ENCODE measurements at regions not wholly inside any gene's neighbourhood (a gene's known extent, or its start where the extent isn't known, plus 50 kb on each side); places are given as distances from the start of the nearest gene placed in this dataset.

DNA sequence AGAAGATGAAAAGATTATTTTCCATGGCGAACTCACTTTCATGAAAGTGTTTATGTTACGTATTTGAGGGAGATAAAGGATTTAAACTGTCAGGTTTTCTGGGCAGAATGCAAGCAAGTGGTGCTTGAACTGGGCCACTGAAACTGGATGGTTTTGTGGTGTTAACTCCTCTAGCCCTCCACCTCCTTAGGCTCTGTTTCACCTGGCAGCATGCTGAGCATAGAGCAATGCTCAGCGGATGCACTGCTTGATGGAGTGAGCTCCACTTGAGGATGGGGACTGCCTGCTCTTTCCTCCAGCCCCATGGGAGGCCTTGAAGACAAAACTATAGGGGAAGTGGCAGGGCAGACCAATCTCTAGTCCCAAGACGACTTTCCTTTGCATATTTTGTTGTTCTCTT is 345.8 kb downstream of the TDRD15 start:
- no peak for DNase-seq (ENCODE audit: low read depth)
- TF ChIP-seq, protein P1, sequence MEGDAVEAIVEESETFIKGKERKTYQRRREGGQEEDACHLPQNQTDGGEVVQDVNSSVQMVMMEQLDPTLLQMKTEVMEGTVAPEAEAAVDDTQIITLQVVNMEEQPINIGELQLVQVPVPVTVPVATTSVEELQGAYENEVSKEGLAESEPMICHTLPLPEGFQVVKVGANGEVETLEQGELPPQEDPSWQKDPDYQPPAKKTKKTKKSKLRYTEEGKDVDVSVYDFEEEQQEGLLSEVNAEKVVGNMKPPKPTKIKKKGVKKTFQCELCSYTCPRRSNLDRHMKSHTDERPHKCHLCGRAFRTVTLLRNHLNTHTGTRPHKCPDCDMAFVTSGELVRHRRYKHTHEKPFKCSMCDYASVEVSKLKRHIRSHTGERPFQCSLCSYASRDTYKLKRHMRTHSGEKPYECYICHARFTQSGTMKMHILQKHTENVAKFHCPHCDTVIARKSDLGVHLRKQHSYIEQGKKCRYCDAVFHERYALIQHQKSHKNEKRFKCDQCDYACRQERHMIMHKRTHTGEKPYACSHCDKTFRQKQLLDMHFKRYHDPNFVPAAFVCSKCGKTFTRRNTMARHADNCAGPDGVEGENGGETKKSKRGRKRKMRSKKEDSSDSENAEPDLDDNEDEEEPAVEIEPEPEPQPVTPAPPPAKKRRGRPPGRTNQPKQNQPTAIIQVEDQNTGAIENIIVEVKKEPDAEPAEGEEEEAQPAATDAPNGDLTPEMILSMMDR (conservative IDR thresholded peaks at IDR 0.05; ENCODE audit: low read length): no peak
- H3K4me3 ChIP-seq (ENCODE audit: low read length): no peak overlapping the region

DNA sequence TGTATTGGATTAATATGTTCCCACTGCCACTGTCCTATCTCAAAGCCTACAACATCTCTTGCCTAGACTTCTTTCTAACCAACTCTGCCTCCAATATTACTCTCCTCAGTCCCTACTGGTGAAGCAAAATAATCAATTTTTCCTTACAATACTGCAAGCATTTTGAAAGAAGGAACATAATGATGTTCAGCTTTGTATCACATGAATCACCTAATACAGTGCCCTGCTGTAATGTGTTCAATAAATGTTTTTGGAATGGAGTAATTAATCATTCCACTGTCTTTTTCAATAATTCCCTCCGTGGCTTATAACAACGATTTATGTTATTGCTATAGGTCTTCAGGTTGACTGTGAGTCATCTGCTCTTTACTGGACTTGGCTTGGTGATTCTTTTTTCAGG is 356.4 kb downstream of the TDRD15 start:
- DNase-seq (ENCODE audit: low read depth): no peak
- TF ChIP-seq, protein P1 (conservative IDR thresholded peaks at IDR 0.05; ENCODE audit: low read length): no peak
- no peak overlapping the region for H3K4me3 ChIP-seq (ENCODE audit: low read length)

DNA sequence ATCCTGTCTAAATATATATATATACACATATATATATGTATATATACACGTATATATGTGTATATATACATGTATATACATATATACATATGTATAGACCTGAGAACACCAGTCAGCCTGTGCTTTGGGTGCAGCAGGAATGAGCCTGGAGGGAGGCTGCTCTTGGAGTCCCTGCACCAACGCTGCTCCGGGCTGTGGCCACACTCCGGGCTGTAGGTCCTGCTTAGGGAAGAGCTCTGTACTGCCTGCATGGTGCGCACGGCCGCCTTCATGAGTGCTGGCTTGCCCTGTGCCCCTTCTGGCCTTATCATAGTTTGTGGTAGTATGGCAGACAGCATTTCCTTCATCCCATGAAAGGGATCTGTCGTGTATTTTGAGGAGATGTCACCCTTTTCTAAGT is 360.9 kb downstream of the TDRD15 start:
- TF ChIP-seq, protein P1 (conservative IDR thresholded peaks at IDR 0.05; ENCODE audit: low read length): no peak
- DNase-seq (ENCODE audit: low read depth): no peak
- H3K4me3 ChIP-seq (ENCODE audit: low read length): no peak overlapping the region

DNA sequence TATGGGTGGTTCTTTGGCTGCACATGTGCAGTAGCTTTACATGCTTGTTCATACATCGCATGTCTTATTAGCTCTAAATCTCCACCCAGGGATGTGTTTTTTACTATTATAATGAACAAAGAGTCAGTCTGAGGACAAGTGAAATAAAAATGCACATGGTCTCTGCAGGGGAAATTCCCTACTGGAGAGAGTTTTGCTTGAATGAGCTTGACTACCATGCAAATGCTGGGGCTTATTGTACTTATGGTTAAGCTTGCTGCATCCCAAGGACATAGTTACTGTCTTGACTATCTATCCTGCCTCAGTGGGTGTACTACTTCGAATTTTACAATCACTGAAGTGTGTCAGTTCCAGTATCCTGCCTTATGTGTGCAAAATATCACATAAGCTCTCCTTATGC is 362.7 kb downstream of the TDRD15 start:
- H3K4me3 ChIP-seq (ENCODE audit: low read length): no peak overlapping the region
- TF ChIP-seq, protein P1 (conservative IDR thresholded peaks at IDR 0.05; ENCODE audit: low read length): no peak
- DNase-seq (ENCODE audit: low read depth): no peak

DNA sequence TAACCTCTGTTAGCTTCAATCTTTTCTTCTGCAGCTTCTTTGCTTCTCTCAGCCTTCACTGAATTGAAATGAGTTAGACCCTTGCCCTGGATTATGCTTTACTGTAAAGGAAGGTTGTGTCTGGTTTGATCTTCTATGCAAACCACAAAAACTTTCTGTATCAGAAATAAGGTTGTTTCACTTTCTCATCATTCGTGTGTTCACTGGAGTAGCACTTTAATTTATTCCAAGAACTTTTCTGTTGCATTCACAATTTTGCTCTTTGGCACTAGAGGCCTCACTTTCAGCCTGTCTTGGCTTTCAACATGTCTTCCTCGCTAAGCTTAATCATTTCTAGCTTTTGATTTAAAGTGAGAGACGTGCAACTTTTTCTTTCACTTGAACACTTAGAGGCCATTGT is 365.3 kb downstream of the TDRD15 start:
- DNase-seq (ENCODE audit: low read depth): no peak
- TF ChIP-seq, protein P1 (conservative IDR thresholded peaks at IDR 0.05; ENCODE audit: low read length): no peak

DNA sequence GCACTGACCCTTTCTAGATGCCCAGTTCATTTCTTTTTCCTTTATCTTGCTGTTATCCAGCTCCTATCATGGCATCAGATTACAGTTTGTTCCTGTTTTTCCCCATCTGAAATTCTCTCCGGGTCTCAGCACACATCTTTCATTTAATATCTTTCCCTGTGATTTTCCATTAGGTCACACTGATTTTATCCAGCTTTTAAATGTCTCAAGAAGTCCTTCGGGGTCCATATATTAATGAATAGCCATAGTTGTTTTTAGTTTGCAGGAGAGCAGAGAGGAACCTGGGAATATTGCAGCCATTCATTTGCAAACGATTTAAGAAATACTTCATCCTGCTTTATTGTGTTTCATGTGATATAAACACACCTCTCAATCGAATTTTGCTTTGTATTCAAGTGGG is 374.2 kb downstream of the TDRD15 start:
- no peak for DNase-seq (ENCODE audit: low read depth)
- no peak overlapping the region for H3K4me3 ChIP-seq (ENCODE audit: low read length)
- TF ChIP-seq, protein P1 (conservative IDR thresholded peaks at IDR 0.05; ENCODE audit: low read length): no peak

More for the DNA sequence above, 365.3 kb downstream of the TDRD15 start:
- no peak overlapping the region for H3K4me3 ChIP-seq (ENCODE audit: low read length)

DNA sequence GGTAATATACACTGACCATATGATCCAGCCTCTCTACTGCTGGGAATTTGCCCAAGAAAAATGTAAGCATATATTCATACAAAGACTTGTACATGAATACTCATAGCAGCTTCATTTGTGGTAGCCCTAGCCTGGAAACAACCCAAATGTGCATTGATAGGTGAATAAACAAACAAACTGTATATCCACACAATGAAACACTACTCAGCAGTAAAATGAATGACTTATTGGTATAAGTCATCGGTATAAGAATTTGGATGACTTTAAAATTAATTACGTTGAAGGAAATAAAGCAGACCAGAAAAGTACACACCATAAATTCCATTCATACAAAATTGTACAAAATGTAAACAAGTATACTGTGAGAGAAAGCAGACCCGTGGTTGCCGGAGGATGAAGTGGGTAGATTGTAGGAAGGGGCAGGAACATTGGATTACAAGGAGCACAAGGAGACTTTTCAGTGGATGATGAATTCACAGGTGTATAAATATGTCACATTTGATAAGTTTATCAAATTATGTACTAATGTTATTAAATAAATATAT is 376.7 kb downstream of the TDRD15 start:
- H3K4me3 ChIP-seq (ENCODE audit: low read length): no peak overlapping the region
- TF ChIP-seq, protein P1 (conservative IDR thresholded peaks at IDR 0.05; ENCODE audit: low read length): no peak

More for the DNA sequence above, 376.7 kb downstream of the TDRD15 start:
- no peak for DNase-seq (ENCODE audit: low read depth)

Measured in AG10803 (cell line).